SK-MEL-5 (cell line): ENCODE measurements at regions not wholly inside any gene's neighbourhood (a gene's known extent, or its start where the extent isn't known, plus 50 kb on each side); places are given as distances from the start of the nearest gene placed in this dataset.

Experiments used
- DNase-seq: peaks from one replicate; pipeline ENCODE4 v3.0.0-alpha.2; 2016; ENCODE audit warnings: low read depth, low spot score
- in situ Hi-C: cut with HindIII; loops from 2 replicates; pipeline ENCODE4 v1.10.0; 2016; ENCODE audit warnings: low sequenced_read_pairs, high pct_unique_total_duplicates, low pct_unique_long_range_greater_than_20kb

- DNase-seq: no peak
- in situ Hi-C loops: no loop called here
Measured at GRCh38 chr9:115912086-115912485, 241.5 kb upstream of the PAPPA start.

- in situ Hi-C loops: no loop called here
- no peak for DNase-seq
Measured at GRCh38 chr9:115913696-115914095, 239.9 kb upstream of the PAPPA start.

GRCh38 chr9:115914291-115914690 is 239.3 kb upstream of the PAPPA start:
- DNase-seq: no peak
- in situ Hi-C loops: no loop called here

- in situ Hi-C loops: no loop called here
- no peak for DNase-seq
Measured at GRCh38 chr9:115921301-115921700, 232.3 kb upstream of the PAPPA start.

- in situ Hi-C loops: no loop called here
- no peak for DNase-seq
Measured at GRCh38 chr9:115922444-115922843, 231.1 kb upstream of the PAPPA start.

GRCh38 chr9:115923410-115923809 is 230.2 kb upstream of the PAPPA start:
- DNase-seq: no peak
- in situ Hi-C loops: no loop called here

GRCh38 chr9:115923903-115924668 is 229.5 kb upstream of the PAPPA start:
- in situ Hi-C loops: no loop called here
- DNase-seq: peak; percentile 30

GRCh38 chr9:115924669-115924987 is 229.0 kb upstream of the PAPPA start:
- in situ Hi-C loops: no loop called here
- no peak for DNase-seq

- in situ Hi-C loops: no loop called here
- DNase-seq: no peak
Measured at GRCh38 chr9:115925424-115925823, 228.2 kb upstream of the PAPPA start.

GRCh38 chr9:115930472-115930871 is 223.1 kb upstream of the PAPPA start:
- in situ Hi-C loops: no loop called here
- DNase-seq: no peak

- no peak for DNase-seq
- in situ Hi-C loops: no loop called here
Measured at GRCh38 chr9:115938479-115938878, 215.1 kb upstream of the PAPPA start.

GRCh38 chr9:115939065-115939765 is 214.4 kb upstream of the PAPPA start:
- peak; percentile 30 for DNase-seq
- in situ Hi-C loops: no loop called here

GRCh38 chr9:115941561-115942315 is 211.9 kb upstream of the PAPPA start:
- DNase-seq: peak; percentile 50
- in situ Hi-C loops: no loop called here

- in situ Hi-C loops: no loop called here
Measured at GRCh38 chr9:115943431-115944165, 210.0 kb upstream of the PAPPA start.

GRCh38 chr9:115944166-115944948 is 209.2 kb upstream of the PAPPA start:
- in situ Hi-C loops: no loop called here
- peak; percentile 100 for DNase-seq

More at GRCh38 chr9:115943431-115944165, 210.0 kb upstream of the PAPPA start:
- DNase-seq: peak; percentile 4

- no peak for DNase-seq
- in situ Hi-C loops: no loop called here
Measured at GRCh38 chr9:115945009-115945431, 208.6 kb upstream of the PAPPA start.

GRCh38 chr9:115946530-115946929 is 207.1 kb upstream of the PAPPA start:
- no peak for DNase-seq
- in situ Hi-C loops: no loop called here
